ENCODE measurements at regions not wholly inside any gene's neighbourhood (a gene's known extent, or its start where the extent isn't known, plus 50 kb on each side); places are given as distances from the start of the nearest gene placed in this dataset.

DNA sequence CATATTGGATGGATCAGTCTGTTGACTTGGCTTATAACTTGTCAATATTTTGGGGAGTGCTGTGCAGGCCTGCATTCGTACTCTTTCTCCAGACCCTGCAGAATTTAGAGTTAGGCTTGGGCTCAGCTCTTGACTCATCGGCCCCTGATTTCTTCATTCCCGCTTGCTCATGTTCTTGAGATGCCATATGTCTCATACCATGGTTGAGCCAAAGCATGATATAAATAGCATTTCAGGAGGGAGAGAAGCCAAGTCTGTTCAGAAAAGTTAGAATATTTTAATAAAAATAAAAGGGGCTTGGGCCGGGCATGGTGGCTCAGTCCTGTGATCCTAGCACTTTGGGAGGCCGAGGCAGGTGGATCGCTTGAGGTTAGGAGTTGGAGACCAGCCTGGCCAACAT, 898.1 kb downstream of the TYW1 start:
- TF ChIP-seq, protein P1, sequence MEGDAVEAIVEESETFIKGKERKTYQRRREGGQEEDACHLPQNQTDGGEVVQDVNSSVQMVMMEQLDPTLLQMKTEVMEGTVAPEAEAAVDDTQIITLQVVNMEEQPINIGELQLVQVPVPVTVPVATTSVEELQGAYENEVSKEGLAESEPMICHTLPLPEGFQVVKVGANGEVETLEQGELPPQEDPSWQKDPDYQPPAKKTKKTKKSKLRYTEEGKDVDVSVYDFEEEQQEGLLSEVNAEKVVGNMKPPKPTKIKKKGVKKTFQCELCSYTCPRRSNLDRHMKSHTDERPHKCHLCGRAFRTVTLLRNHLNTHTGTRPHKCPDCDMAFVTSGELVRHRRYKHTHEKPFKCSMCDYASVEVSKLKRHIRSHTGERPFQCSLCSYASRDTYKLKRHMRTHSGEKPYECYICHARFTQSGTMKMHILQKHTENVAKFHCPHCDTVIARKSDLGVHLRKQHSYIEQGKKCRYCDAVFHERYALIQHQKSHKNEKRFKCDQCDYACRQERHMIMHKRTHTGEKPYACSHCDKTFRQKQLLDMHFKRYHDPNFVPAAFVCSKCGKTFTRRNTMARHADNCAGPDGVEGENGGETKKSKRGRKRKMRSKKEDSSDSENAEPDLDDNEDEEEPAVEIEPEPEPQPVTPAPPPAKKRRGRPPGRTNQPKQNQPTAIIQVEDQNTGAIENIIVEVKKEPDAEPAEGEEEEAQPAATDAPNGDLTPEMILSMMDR (IDR thresholded peaks at IDR 0.05): no peak
- TF ChIP-seq POLR2A (IDR thresholded peaks at IDR 0.05): no peak
